Erythroblast (primary cell): ENCODE measurements at regions not wholly inside any gene's neighbourhood (a gene's known extent, or its start where the extent isn't known, plus 50 kb on each side); places are given as distances from the start of the nearest gene placed in this dataset.

ENCODE experiments used
- GATA1 ChIP-seq: IDR thresholded peaks from 2 replicates; pipeline ENCODE4 v1.6.1; 2011; ENCODE audit warnings: low read depth, mild to moderate bottlenecking, control low read depth, low read length, moderate library complexity
- POLR2A ChIP-seq: IDR thresholded peaks from 2 replicates; pipeline ENCODE4 v1.6.1; 2011; ENCODE audit warnings: mild to moderate bottlenecking, low read length

DNA sequence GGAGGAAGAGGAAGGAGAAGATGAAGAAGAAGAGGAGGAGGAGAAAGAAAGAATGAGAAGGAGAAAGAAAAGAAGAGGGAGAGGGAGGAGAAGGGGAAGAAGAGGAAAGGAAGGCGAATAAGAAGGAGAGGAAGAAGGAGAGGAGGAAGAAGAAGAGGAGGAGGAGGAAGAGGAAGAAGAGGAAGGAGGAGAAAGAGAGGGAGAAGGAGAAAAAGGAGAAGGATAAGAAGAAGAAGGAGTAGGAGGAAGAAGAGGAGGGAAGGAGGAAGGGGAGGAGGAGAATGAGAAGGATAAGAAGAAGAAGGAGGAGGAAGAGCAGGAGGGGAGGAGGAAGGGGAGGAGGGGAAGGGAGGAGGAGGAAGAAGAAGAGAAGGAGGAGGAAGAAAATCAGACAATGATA, 149.2 kb upstream of the LYZL2 start:
- TF ChIP-seq POLR2A (no peak), GATA1 (no peak)
